Renal cortex interstitium (tissue), 11 donors: ENCODE measurements at regions not wholly inside any gene's neighbourhood (a gene's known extent, or its start where the extent isn't known, plus 50 kb on each side); places are given as distances from the start of the nearest gene placed in this dataset.

ENCODE experiments used
- DNase-seq, 11 donors: peaks; one replicate each; pipeline ENCODE4 v3.0.0-alpha.2; 2013; ENCODE audit warnings: low read depth in 9 of 11, low spot score in 4 of 11; ENCODE audit errors: extremely low read depth in 1 of 11

- DNase-seq, result no peak
These were observed 106.3 kb downstream of the SPTSSA start for GRCh38 chr14:34355584-34356263.

GRCh38 chr14:34354556-34354955 lies 107.5 kb downstream of the SPTSSA start:
- no peak for DNase-seq

GRCh38 chr14:34350903-34351302 lies 111.1 kb downstream of the SPTSSA start:
- DNase-seq, result no peak

- DNase-seq, result no peak
These were observed 113.4 kb downstream of the SPTSSA start for GRCh38 chr14:34348592-34348991.

- DNase-seq, result no peak
These were observed 114.4 kb downstream of the SPTSSA start for GRCh38 chr14:34347683-34348082.

GRCh38 chr14:34345718-34346465 lies 116.1 kb downstream of the SPTSSA start:
- no peak for DNase-seq

- no peak for DNase-seq
These were observed 117.7 kb downstream of the SPTSSA start for GRCh38 chr14:34344318-34344717.

- DNase-seq, result no peak
These were observed 121.9 kb downstream of the SPTSSA start for GRCh38 chr14:34340025-34340625.

GRCh38 chr14:34338056-34338455 lies 124.0 kb downstream of the SPTSSA start:
- no peak for DNase-seq

- DNase-seq, result no peak
These were observed 125.5 kb downstream of the SPTSSA start for GRCh38 chr14:34336501-34336900.

- no peak for DNase-seq
These were observed 126.1 kb downstream of the SPTSSA start for GRCh38 chr14:34335968-34336367.

- no peak for DNase-seq
These were observed 127.7 kb downstream of the SPTSSA start for GRCh38 chr14:34334329-34334728.

GRCh38 chr14:34331728-34332623 lies 130.1 kb downstream of the SPTSSA start:
- DNase-seq, result peak in 10 of 11 donors; percentile 20 to 51 (median 34)

- no peak for DNase-seq
These were observed 131.2 kb downstream of the SPTSSA start for GRCh38 chr14:34330846-34331245.

GRCh38 chr14:34329301-34329700 lies 132.7 kb downstream of the SPTSSA start:
- DNase-seq, result peak in 3 of 11 donors; percentile 12 to 25 (median 22)

- DNase-seq, result no peak
These were observed 133.9 kb downstream of the SPTSSA start for GRCh38 chr14:34328178-34328577.

GRCh38 chr14:34325493-34325892 lies 136.5 kb downstream of the SPTSSA start:
- DNase-seq, result no peak

GRCh38 chr14:34324363-34324795 lies 137.7 kb downstream of the SPTSSA start:
- peak in 1 of 11 donors; percentile 31 for DNase-seq

- peak in 1 of 11 donors; percentile 24 for DNase-seq
These were observed 139.1 kb downstream of the SPTSSA start for GRCh38 chr14:34322940-34323418.
